ENCODE measurements at regions not wholly inside any gene's neighbourhood (a gene's known extent, or its start where the extent isn't known, plus 50 kb on each side); places are given as distances from the start of the nearest gene placed in this dataset.
"Not testable (repeated sequence)": the region's sequence is repeated elsewhere in the genome, so short reads cannot be mapped to it uniquely, and the experiment has no call there.

DNA sequence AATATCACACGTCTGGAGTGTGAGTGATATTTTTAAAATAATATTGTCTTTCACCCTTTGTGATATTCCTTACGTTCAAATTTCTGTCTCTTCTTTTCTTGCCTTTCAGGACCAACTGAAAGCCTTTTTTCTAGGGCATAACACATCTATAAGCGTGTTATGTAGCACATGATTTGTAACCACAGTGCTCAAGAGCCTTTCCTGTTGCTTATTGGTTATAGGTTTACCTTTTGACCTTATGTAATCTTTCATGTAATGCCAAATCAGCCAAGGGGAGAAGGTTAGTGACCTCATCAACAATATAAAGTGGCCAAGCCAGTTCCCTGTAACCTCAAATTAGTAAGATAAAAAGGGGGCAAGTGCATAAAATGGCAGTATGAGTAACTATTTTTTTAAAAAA, 480.2 kb downstream of the AMY1C start:
- Histone ChIP-seq H3K9me3 (ENCODE audit: control insufficient read depth, insufficient read depth, low read length) (no peaks in the 10 kb centered on the region), H3K4me1 (ENCODE audit: control insufficient read depth, insufficient read depth, low read length) (0 out of 2 replicates have a peak, but pooled peaks cover under 1% of the 10 kb centered on the region), H3K27me3 (ENCODE audit: control insufficient read depth, insufficient read depth, low read length) (no peaks in the 10 kb centered on the region), H3K36me3 (ENCODE audit: control insufficient read depth, insufficient read depth, low read length) (no peaks in the 10 kb centered on the region), H3K4me3 (ENCODE audit: low read depth, low read length) (no peak overlapping the region), H3K27ac (ENCODE audit: low read depth, low read length) (no peak overlapping the region), H3K9ac (ENCODE audit: low read depth, low read length) (no peak overlapping the region)

DNA sequence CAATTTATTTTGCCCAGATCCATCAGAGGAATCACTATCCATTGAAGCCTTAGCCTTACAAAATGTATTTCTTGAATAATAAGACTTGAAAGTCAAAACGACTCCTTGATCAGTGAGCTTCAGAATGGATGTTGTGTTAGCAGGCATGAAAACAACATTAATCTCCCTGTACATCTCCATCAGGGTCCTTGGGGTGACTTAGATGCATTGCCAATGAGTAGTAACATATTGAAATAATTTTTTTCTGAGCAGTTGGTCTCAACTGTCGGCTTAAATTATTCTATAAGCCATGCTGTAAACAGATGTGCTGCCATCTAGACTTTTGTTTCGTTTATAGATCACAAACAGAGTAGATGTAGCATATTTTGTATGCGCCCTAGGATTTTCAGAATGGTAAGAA, 482.0 kb downstream of the AMY1C start:
- Histone ChIP-seq H3K9me3 (ENCODE audit: control insufficient read depth, insufficient read depth, low read length) (no peaks in the 10 kb centered on the region), H3K36me3 (ENCODE audit: control insufficient read depth, insufficient read depth, low read length) (no peaks in the 10 kb centered on the region), H3K9ac (ENCODE audit: low read depth, low read length) (no peak overlapping the region), H3K4me1 (ENCODE audit: control insufficient read depth, insufficient read depth, low read length) (peaks cover 4% of the 10 kb centered on the region; the same call in 1 of the 2 replicates), H3K27me3 (ENCODE audit: control insufficient read depth, insufficient read depth, low read length) (no peaks in the 10 kb centered on the region), H3K27ac (ENCODE audit: low read depth, low read length) (no peak overlapping the region), H3K4me3 (ENCODE audit: low read depth, low read length) (no peak overlapping the region)

DNA sequence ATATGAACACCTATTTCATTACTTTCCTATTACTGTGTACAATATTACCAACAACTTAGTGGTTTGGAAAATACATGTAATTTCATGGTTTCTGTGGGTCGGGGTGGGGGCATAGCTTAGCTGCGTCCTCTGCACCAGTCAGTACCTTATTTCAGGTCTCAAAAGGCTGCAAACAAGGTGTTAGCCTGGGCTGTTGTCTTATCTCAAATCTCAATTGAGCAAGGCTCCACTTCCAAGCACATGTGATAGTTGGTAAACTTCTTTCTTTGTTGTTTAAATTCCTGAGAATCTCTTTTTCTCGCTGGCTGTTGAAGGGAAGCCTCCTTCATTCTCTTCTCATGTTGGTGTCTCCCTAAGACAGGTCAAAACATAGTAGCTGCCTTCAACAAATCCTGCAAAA, 485.4 kb downstream of the AMY1C start:
- Histone ChIP-seq H3K9ac (ENCODE audit: low read depth, low read length) (no peak overlapping the region), H3K4me1 (ENCODE audit: control insufficient read depth, insufficient read depth, low read length) (peaks cover 10% of the 10 kb centered on the region), H3K27me3 (ENCODE audit: control insufficient read depth, insufficient read depth, low read length) (no peaks in the 10 kb centered on the region), H3K9me3 (ENCODE audit: control insufficient read depth, insufficient read depth, low read length) (no peaks in the 10 kb centered on the region), H3K36me3 (ENCODE audit: control insufficient read depth, insufficient read depth, low read length) (no peaks in the 10 kb centered on the region), H3K27ac (ENCODE audit: low read depth, low read length) (no peak overlapping the region), H3K4me3 (ENCODE audit: low read depth, low read length) (no peak overlapping the region)

DNA sequence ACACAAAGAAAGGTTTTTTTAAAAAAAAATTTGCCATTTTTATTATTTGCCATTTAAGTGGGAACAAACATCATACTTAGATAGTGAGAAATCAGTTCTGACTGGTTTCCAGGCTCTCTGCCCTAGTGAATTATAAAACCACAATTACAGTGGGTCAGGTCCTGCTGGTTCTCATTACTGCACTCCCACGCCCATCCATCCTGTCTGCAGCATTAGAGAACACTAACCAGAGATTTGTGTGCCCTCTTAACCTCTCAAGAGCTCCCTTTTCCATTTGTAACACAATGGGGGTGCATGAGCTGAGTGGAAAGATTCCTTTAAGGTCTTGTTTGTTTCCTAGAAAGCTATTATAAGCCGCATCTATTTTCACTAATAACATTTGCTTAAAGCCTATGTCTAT, 489.3 kb downstream of the AMY1C start:
- Histone ChIP-seq H3K9ac (ENCODE audit: low read depth, low read length) (no peak overlapping the region), H3K36me3 (ENCODE audit: control insufficient read depth, insufficient read depth, low read length) (no peaks in the 10 kb centered on the region), H3K9me3 (ENCODE audit: control insufficient read depth, insufficient read depth, low read length) (no peaks in the 10 kb centered on the region), H3K4me3 (ENCODE audit: low read depth, low read length) (no peak overlapping the region), H3K27me3 (ENCODE audit: control insufficient read depth, insufficient read depth, low read length) (no peaks in the 10 kb centered on the region), H3K4me1 (ENCODE audit: control insufficient read depth, insufficient read depth, low read length) (peaks cover 10% of the 10 kb centered on the region), H3K27ac (ENCODE audit: low read depth, low read length) (no peak overlapping the region)

DNA sequence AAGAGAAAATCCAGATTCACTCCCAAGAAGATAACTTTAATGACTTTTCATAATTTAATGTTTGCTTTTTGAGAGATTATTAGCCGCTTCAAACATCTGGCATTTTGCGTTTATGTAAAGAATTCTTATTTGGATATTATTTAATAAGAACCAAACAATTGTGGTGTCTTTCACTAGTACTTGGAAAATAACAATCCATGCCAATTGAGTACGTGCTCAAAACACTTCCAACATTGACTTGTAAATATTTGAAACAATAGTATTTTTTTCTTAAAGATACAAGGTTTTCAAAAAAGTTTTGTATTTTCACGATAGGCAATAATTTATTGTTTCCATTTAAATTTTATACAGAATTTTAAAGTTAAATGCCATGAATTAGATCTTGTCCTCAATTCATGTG, 498.7 kb downstream of the AMY1C start:
- H3K4me3 ChIP-seq (ENCODE audit: low read depth, low read length) = no peak overlapping the region
- no peak overlapping the region for H3K9ac ChIP-seq (ENCODE audit: low read depth, low read length)
- no peaks in the 10 kb centered on the region for H3K9me3 ChIP-seq (ENCODE audit: control insufficient read depth, insufficient read depth, low read length)
- H3K36me3 ChIP-seq (ENCODE audit: control insufficient read depth, insufficient read depth, low read length) = no peaks in the 10 kb centered on the region
- H3K27me3 ChIP-seq (ENCODE audit: control insufficient read depth, insufficient read depth, low read length) = no peaks in the 10 kb centered on the region
- no peak overlapping the region for H3K27ac ChIP-seq (ENCODE audit: low read depth, low read length)
- H3K4me1 ChIP-seq (ENCODE audit: control insufficient read depth, insufficient read depth, low read length) = no peaks in the 10 kb centered on the region

DNA sequence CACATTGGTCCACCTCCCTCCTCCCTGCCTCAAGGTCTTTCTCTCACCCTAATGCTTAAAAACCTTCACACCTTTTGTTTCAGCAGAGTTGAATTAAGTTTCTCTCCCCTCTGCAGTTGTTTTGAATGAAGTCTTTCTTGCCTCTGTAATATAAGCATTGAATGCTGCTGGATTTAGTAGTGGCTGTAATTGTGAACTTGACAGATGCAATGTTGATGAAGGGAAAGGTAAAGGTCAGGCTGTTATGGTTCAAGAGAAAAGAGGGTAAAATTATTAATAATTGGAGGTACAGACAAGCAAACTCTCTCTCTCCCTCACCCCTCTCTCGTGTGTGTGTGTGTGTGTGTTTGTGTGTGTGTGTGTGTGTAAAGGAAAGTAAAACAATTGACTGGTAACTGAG, 509.8 kb downstream of the AMY1C start:
- Histone ChIP-seq H3K27me3 (ENCODE audit: control insufficient read depth, insufficient read depth, low read length) (no peaks in the 10 kb centered on the region), H3K9me3 (ENCODE audit: control insufficient read depth, insufficient read depth, low read length) (0 out of 2 replicates have a peak, but pooled peaks cover 2% of the 10 kb centered on the region), H3K4me1 (ENCODE audit: control insufficient read depth, insufficient read depth, low read length) (no peaks in the 10 kb centered on the region), H3K36me3 (ENCODE audit: control insufficient read depth, insufficient read depth, low read length) (no peaks in the 10 kb centered on the region), H3K9ac (ENCODE audit: low read depth, low read length) (no peak overlapping the region), H3K4me3 (ENCODE audit: low read depth, low read length) (no peak overlapping the region), H3K27ac (ENCODE audit: low read depth, low read length) (no peak overlapping the region)

DNA sequence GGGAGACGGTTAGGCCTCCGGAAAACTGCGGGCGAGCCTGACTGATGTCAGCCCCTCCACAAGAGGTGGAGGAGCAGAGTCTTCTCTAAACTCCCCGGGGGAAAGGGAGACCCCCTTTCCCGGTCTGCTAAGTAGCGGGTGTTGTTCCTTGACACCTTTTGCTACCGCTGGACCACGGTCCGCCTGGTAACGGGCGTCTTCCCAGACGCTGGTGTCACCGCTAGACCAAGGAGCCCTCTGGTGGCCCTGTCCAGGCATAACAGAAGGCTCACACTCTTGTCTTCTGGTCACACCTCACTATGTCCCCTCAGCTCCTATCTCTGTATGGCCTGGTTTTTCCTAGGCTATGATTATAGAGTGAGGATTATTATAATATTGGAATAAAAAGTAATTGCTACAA, 513.4 kb downstream of the AMY1C start:
- not testable (repeated sequence) for H3K36me3 ChIP-seq (ENCODE audit: control insufficient read depth, insufficient read depth, low read length); H3K9me3 ChIP-seq (ENCODE audit: control insufficient read depth, insufficient read depth, low read length); H3K4me3 ChIP-seq (ENCODE audit: low read depth, low read length); H3K4me1 ChIP-seq (ENCODE audit: control insufficient read depth, insufficient read depth, low read length); H3K27me3 ChIP-seq (ENCODE audit: control insufficient read depth, insufficient read depth, low read length); H3K27ac ChIP-seq (ENCODE audit: low read depth, low read length); H3K9ac ChIP-seq (ENCODE audit: low read depth, low read length)

DNA sequence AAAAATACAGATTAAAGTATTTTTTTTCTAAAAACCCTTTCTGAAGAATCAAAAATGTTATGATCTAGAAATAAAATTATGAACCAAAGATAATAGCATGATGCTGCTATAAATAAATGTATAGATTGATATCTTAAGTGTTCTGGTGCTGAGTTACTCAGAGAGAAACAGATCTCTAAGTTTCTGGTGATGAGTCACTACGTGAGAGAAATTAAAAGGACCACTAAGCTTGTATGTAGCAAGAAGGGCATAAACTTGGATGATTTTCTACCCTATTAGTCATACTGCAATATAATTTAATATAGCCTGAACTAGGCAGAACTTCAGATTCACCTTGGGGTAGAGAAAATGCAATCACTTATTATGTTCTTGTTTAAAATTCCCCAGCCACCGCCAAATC, 514.8 kb downstream of the AMY1C start:
- Histone ChIP-seq H3K9ac (ENCODE audit: low read depth, low read length) (no peak overlapping the region), H3K4me3 (ENCODE audit: low read depth, low read length) (no peak overlapping the region), H3K4me1 (ENCODE audit: control insufficient read depth, insufficient read depth, low read length) (no peaks in the 10 kb centered on the region), H3K27me3 (ENCODE audit: control insufficient read depth, insufficient read depth, low read length) (no peaks in the 10 kb centered on the region), H3K9me3 (ENCODE audit: control insufficient read depth, insufficient read depth, low read length) (no peaks in the 10 kb centered on the region), H3K36me3 (ENCODE audit: control insufficient read depth, insufficient read depth, low read length) (no peaks in the 10 kb centered on the region), H3K27ac (ENCODE audit: low read depth, low read length) (no peak overlapping the region)

DNA sequence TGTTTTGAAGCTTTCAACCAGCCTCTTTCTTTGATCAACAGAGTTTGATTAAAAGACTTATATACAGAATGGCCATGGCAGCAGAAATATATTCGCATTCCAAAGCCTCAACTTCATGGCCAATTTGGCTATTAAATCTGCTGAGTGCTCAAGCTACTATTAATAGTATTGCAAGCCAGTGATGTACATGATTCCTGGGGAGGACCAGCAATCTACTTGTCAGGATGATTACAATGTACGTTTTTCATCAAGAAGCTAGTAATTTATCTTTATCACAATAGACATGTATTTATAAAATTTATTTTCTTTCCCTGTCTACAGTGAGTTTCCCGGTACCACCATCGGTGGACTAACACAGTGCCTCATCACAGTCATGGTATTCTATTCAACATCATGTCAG, 515.5 kb downstream of the AMY1C start:
- Histone ChIP-seq H3K4me1 (ENCODE audit: control insufficient read depth, insufficient read depth, low read length) (no peaks in the 10 kb centered on the region), H3K36me3 (ENCODE audit: control insufficient read depth, insufficient read depth, low read length) (no peaks in the 10 kb centered on the region), H3K27me3 (ENCODE audit: control insufficient read depth, insufficient read depth, low read length) (no peaks in the 10 kb centered on the region), H3K9ac (ENCODE audit: low read depth, low read length) (no peak overlapping the region), H3K4me3 (ENCODE audit: low read depth, low read length) (no peak overlapping the region), H3K9me3 (ENCODE audit: control insufficient read depth, insufficient read depth, low read length) (no peaks in the 10 kb centered on the region), H3K27ac (ENCODE audit: low read depth, low read length) (no peak overlapping the region)

DNA sequence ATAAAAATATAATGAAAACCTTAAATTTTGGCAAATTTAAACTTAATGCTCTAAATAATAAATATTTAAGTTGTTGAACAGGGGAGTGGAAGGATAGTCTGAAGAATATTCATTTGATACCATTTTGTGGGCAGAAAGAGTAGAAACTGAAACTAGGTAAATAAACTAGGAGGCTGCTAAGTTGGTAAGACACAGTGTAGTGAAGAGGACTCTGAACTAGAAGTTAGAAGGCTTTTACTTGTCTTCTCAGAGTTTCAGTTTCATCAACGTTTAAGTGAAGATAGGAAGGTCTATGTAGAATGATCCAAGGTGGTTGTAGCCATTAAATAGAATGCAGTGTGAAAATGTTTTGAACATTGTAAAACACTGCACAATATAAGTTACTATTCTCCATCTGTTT, 516.9 kb downstream of the AMY1C start:
- Histone ChIP-seq H3K27me3 (ENCODE audit: control insufficient read depth, insufficient read depth, low read length) (no peaks in the 10 kb centered on the region), H3K9ac (ENCODE audit: low read depth, low read length) (no peak overlapping the region), H3K9me3 (ENCODE audit: control insufficient read depth, insufficient read depth, low read length) (no peaks in the 10 kb centered on the region), H3K27ac (ENCODE audit: low read depth, low read length) (no peak overlapping the region), H3K4me3 (ENCODE audit: low read depth, low read length) (no peak overlapping the region), H3K36me3 (ENCODE audit: control insufficient read depth, insufficient read depth, low read length) (no peaks in the 10 kb centered on the region), H3K4me1 (ENCODE audit: control insufficient read depth, insufficient read depth, low read length) (no peaks in the 10 kb centered on the region)

DNA sequence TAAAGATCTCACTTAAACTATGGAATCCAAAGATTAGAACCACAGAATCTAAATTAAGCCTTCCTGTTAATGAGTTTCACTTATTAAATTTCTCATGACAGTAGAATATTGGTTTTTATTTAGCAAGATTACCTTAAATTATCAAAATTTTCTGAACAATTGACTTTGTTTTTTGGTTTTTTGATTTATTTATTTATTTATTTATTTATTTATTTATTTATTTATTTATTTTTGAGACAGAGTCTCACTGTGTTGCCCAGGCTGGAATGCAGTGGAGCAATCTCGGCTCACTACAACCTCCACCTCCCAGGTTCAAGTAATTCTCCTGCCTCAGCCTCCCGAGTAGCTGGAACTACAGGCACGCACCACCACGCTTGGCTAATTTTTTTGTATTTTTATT, 538.6 kb downstream of the AMY1C start:
- H3K27me3 ChIP-seq (ENCODE audit: control insufficient read depth, insufficient read depth, low read length); H3K27ac ChIP-seq (ENCODE audit: low read depth, low read length); H3K9ac ChIP-seq (ENCODE audit: low read depth, low read length); H3K36me3 ChIP-seq (ENCODE audit: control insufficient read depth, insufficient read depth, low read length); H3K9me3 ChIP-seq (ENCODE audit: control insufficient read depth, insufficient read depth, low read length); H3K4me3 ChIP-seq (ENCODE audit: low read depth, low read length): not testable (repeated sequence)
- H3K4me1 ChIP-seq (ENCODE audit: control insufficient read depth, insufficient read depth, low read length) = peaks cover 12% of the 10 kb centered on the region

DNA sequence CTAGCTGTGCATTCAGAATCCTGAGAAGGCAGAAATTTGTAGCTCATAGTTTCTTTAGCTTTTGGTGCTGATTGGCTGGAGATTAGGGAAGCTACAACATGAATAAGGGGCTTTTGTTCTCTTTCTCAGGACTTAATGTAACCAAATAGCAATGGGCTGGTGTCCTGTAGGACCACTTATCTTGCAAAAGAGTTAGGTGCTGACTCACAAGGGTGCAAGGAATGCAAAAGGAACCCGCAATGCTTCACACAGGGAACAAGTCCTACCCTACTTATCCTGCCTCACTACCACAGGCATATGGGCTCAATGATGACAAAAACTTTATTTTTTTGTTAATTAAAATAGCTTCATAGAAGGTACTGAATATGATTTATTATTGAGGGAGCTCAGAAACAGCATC, 541.5 kb downstream of the AMY1C start:
- Histone ChIP-seq H3K9me3 (ENCODE audit: control insufficient read depth, insufficient read depth, low read length) (no peaks in the 10 kb centered on the region), H3K27ac (ENCODE audit: low read depth, low read length) (no peak overlapping the region), H3K36me3 (ENCODE audit: control insufficient read depth, insufficient read depth, low read length) (no peaks in the 10 kb centered on the region), H3K4me1 (ENCODE audit: control insufficient read depth, insufficient read depth, low read length) (peaks cover 12% of the 10 kb centered on the region), H3K4me3 (ENCODE audit: low read depth, low read length) (no peak overlapping the region), H3K9ac (ENCODE audit: low read depth, low read length) (no peak overlapping the region), H3K27me3 (ENCODE audit: control insufficient read depth, insufficient read depth, low read length) (no peaks in the 10 kb centered on the region)
